ENCODE measurements at regions not wholly inside any gene's neighbourhood (a gene's known extent, or its start where the extent isn't known, plus 50 kb on each side); places are given as distances from the start of the nearest gene placed in this dataset.
"Not testable (repeated sequence)": the region's sequence is repeated elsewhere in the genome, so short reads cannot be mapped to it uniquely, and the experiment has no call there.

- DNase-seq (ENCODE audit: low read depth), result no peak
Observed at GRCh38 chrX:121433289-121433688, 385.9 kb downstream of the GLUD2 start.

- not testable (repeated sequence) for DNase-seq (ENCODE audit: low read depth)
Observed at GRCh38 chrX:121437666-121438065, 390.3 kb downstream of the GLUD2 start.

- no peak for DNase-seq (ENCODE audit: low read depth)
Observed at GRCh38 chrX:121455890-121456289, 408.5 kb downstream of the GLUD2 start.

GRCh38 chrX:121456315-121456714 is 408.9 kb downstream of the GLUD2 start:
- DNase-seq (ENCODE audit: low read depth), result no peak

GRCh38 chrX:121457096-121457495 is 409.7 kb downstream of the GLUD2 start:
- no peak for DNase-seq (ENCODE audit: low read depth)

GRCh38 chrX:121479406-121479805 is 432.0 kb downstream of the GLUD2 start:
- DNase-seq (ENCODE audit: low read depth), result no peak

GRCh38 chrX:121496966-121497365 is 449.6 kb downstream of the GLUD2 start:
- DNase-seq (ENCODE audit: low read depth), result no peak

- DNase-seq (ENCODE audit: low read depth), result no peak
Observed at GRCh38 chrX:121504153-121504552, 456.7 kb downstream of the GLUD2 start.

- DNase-seq (ENCODE audit: low read depth), result no peak
Observed at GRCh38 chrX:121546317-121546716, 498.9 kb downstream of the GLUD2 start.

GRCh38 chrX:121558886-121559285 is 511.5 kb downstream of the GLUD2 start:
- no peak for DNase-seq (ENCODE audit: low read depth)

GRCh38 chrX:121562616-121563015 is 515.2 kb downstream of the GLUD2 start:
- no peak for DNase-seq (ENCODE audit: low read depth)

- no peak for DNase-seq (ENCODE audit: low read depth)
Observed at GRCh38 chrX:121569609-121570008, 522.2 kb downstream of the GLUD2 start.

GRCh38 chrX:121570072-121570841 is 522.8 kb downstream of the GLUD2 start:
- no peak for DNase-seq (ENCODE audit: low read depth)

- no peak for DNase-seq (ENCODE audit: low read depth)
Observed at GRCh38 chrX:121571333-121571732, 523.9 kb downstream of the GLUD2 start.

- not testable (repeated sequence) for DNase-seq (ENCODE audit: low read depth)
Observed at GRCh38 chrX:121574384-121574783, 527.0 kb downstream of the GLUD2 start.

- DNase-seq (ENCODE audit: low read depth), result no peak
Observed at GRCh38 chrX:121579016-121579760, 531.8 kb downstream of the GLUD2 start.

GRCh38 chrX:121581885-121582284 is 534.5 kb downstream of the GLUD2 start:
- no peak for DNase-seq (ENCODE audit: low read depth)

GRCh38 chrX:121585626-121586025 is 538.2 kb downstream of the GLUD2 start:
- no peak for DNase-seq (ENCODE audit: low read depth)

GRCh38 chrX:121592884-121593283 is 545.5 kb downstream of the GLUD2 start:
- no peak for DNase-seq (ENCODE audit: low read depth)

- DNase-seq (ENCODE audit: low read depth), result no peak
Observed at GRCh38 chrX:121598356-121598755, 550.9 kb downstream of the GLUD2 start.

- DNase-seq (ENCODE audit: low read depth), result no peak
Observed at GRCh38 chrX:121635141-121635540, 587.7 kb downstream of the GLUD2 start.

GRCh38 chrX:121639781-121640180 is 592.4 kb downstream of the GLUD2 start:
- no peak for DNase-seq (ENCODE audit: low read depth)

- no peak for DNase-seq (ENCODE audit: low read depth)
Observed at GRCh38 chrX:121641560-121641959, 594.1 kb downstream of the GLUD2 start.
